ENCODE measurements at regions not wholly inside any gene's neighbourhood (a gene's known extent, or its start where the extent isn't known, plus 50 kb on each side); places are given as distances from the start of the nearest gene placed in this dataset.

GRCh38 chr14:66219886-66220285 lies 266.3 kb upstream of the CCDC196 start:
- no peaks in the 10 kb centered on the region for H3K4me1 ChIP-seq (replicated peaks)
- DNase-seq (ENCODE audit: low read depth in 1 of 2, low spot score in 2 of 2) = no peak

GRCh38 chr14:66224492-66225178 lies 261.5 kb upstream of the CCDC196 start:
- Histone ChIP-seq H3K27me3 (replicated peaks) (no peaks in the 10 kb centered on the region), H3K4me3 (no peak overlapping the region), H3K4me1 (replicated peaks) (no peaks in the 10 kb centered on the region), H3K9me3 (replicated peaks) (no peaks in the 10 kb centered on the region), H3K27ac (no peak overlapping the region), H3K36me3 (no peaks in the 10 kb centered on the region)
- DNase-seq (ENCODE audit: low read depth in 1 of 2, low spot score in 2 of 2) = no peak

More at GRCh38 chr14:66219886-66220285, 266.3 kb upstream of the CCDC196 start:
- Histone ChIP-seq H3K36me3 (no peaks in the 10 kb centered on the region), H3K4me3 (no peak overlapping the region), H3K9me3 (replicated peaks) (peaks cover 6% of the 10 kb centered on the region; the same call in 1 of the 2 replicates), H3K27me3 (replicated peaks) (no peaks in the 10 kb centered on the region), H3K27ac (no peak overlapping the region)

GRCh38 chr14:66225337-66225736 lies 260.8 kb upstream of the CCDC196 start:
- Histone ChIP-seq H3K9me3 (replicated peaks) (no peaks in the 10 kb centered on the region), H3K27ac (no peak overlapping the region)
- DNase-seq (ENCODE audit: low read depth in 1 of 2, low spot score in 2 of 2) = no peak

GRCh38 chr14:66228267-66228970 lies 257.8 kb upstream of the CCDC196 start:
- DNase-seq (ENCODE audit: low read depth in 1 of 2, low spot score in 2 of 2) = no peak
- no peak overlapping the region for H3K4me3 ChIP-seq
- H3K27me3 ChIP-seq (replicated peaks) = no peaks in the 10 kb centered on the region
- H3K9me3 ChIP-seq (replicated peaks) = no peaks in the 10 kb centered on the region
- H3K27ac ChIP-seq = no peak overlapping the region
- no peaks in the 10 kb centered on the region for H3K4me1 ChIP-seq (replicated peaks)
- no peaks in the 10 kb centered on the region for H3K36me3 ChIP-seq

More at GRCh38 chr14:66225337-66225736, 260.8 kb upstream of the CCDC196 start:
- H3K27me3 ChIP-seq (replicated peaks) = no peaks in the 10 kb centered on the region
- no peaks in the 10 kb centered on the region for H3K36me3 ChIP-seq
- no peaks in the 10 kb centered on the region for H3K4me1 ChIP-seq (replicated peaks)
- no peak overlapping the region for H3K4me3 ChIP-seq

GRCh38 chr14:66231820-66232219 lies 254.4 kb upstream of the CCDC196 start:
- no peaks in the 10 kb centered on the region for H3K9me3 ChIP-seq (replicated peaks)
- H3K4me1 ChIP-seq (replicated peaks) = no peaks in the 10 kb centered on the region
- H3K36me3 ChIP-seq = no peaks in the 10 kb centered on the region
- DNase-seq (ENCODE audit: low read depth in 1 of 2, low spot score in 2 of 2) = no peak
- H3K27ac ChIP-seq = no peak overlapping the region
- H3K27me3 ChIP-seq (replicated peaks) = no peaks in the 10 kb centered on the region
- H3K4me3 ChIP-seq = no peak overlapping the region

GRCh38 chr14:66233591-66233990 lies 252.6 kb upstream of the CCDC196 start:
- Histone ChIP-seq H3K4me3 (no peak overlapping the region), H3K9me3 (replicated peaks) (no peaks in the 10 kb centered on the region), H3K27ac (no peak overlapping the region), H3K27me3 (replicated peaks) (no peaks in the 10 kb centered on the region), H3K36me3 (no peaks in the 10 kb centered on the region), H3K4me1 (replicated peaks) (no peaks in the 10 kb centered on the region)
- no peak for DNase-seq (ENCODE audit: low read depth in 1 of 2, low spot score in 2 of 2)

- Histone ChIP-seq H3K36me3 (no peaks in the 10 kb centered on the region), H3K4me3 (no peak overlapping the region), H3K9me3 (replicated peaks) (no peaks in the 10 kb centered on the region), H3K27me3 (replicated peaks) (no peaks in the 10 kb centered on the region), H3K27ac (no peak overlapping the region), H3K4me1 (replicated peaks) (no peaks in the 10 kb centered on the region)
- no peak for DNase-seq (ENCODE audit: low read depth in 1 of 2, low spot score in 2 of 2)
Observed at GRCh38 chr14:66234411-66234810, 251.8 kb upstream of the CCDC196 start.

- H3K4me3 ChIP-seq = no peak overlapping the region
- H3K27me3 ChIP-seq (replicated peaks) = no peaks in the 10 kb centered on the region
- no peak overlapping the region for H3K27ac ChIP-seq
- no peak for DNase-seq (ENCODE audit: low read depth in 1 of 2, low spot score in 2 of 2)
- H3K36me3 ChIP-seq = no peaks in the 10 kb centered on the region
- no peaks in the 10 kb centered on the region for H3K9me3 ChIP-seq (replicated peaks)
- no peaks in the 10 kb centered on the region for H3K4me1 ChIP-seq (replicated peaks)
Observed at GRCh38 chr14:66237741-66238140, 248.4 kb upstream of the CCDC196 start.

GRCh38 chr14:66238969-66239368 lies 247.2 kb upstream of the CCDC196 start:
- H3K36me3 ChIP-seq = no peaks in the 10 kb centered on the region
- no peak for DNase-seq (ENCODE audit: low read depth in 1 of 2, low spot score in 2 of 2)
- no peaks in the 10 kb centered on the region for H3K4me1 ChIP-seq (replicated peaks)

GRCh38 chr14:66239589-66239988 lies 246.6 kb upstream of the CCDC196 start:
- no peak overlapping the region for H3K4me3 ChIP-seq
- DNase-seq (ENCODE audit: low read depth in 1 of 2, low spot score in 2 of 2) = no peak
- no peaks in the 10 kb centered on the region for H3K36me3 ChIP-seq
- H3K4me1 ChIP-seq (replicated peaks) = no peaks in the 10 kb centered on the region
- no peaks in the 10 kb centered on the region for H3K9me3 ChIP-seq (replicated peaks)
- H3K27me3 ChIP-seq (replicated peaks) = no peaks in the 10 kb centered on the region
- H3K27ac ChIP-seq = no peak overlapping the region

More at GRCh38 chr14:66238969-66239368, 247.2 kb upstream of the CCDC196 start:
- Histone ChIP-seq H3K4me3 (no peak overlapping the region), H3K27ac (no peak overlapping the region), H3K9me3 (replicated peaks) (no peaks in the 10 kb centered on the region), H3K27me3 (replicated peaks) (no peaks in the 10 kb centered on the region)

- Histone ChIP-seq H3K9me3 (replicated peaks) (no peaks in the 10 kb centered on the region), H3K27me3 (replicated peaks) (no peaks in the 10 kb centered on the region), H3K4me3 (no peak overlapping the region), H3K4me1 (replicated peaks) (no peaks in the 10 kb centered on the region), H3K36me3 (no peaks in the 10 kb centered on the region), H3K27ac (no peak overlapping the region)
- DNase-seq (ENCODE audit: low read depth in 1 of 2, low spot score in 2 of 2) = no peak
Observed at GRCh38 chr14:66240105-66240504, 246.1 kb upstream of the CCDC196 start.

- H3K4me3 ChIP-seq = no peak overlapping the region
- H3K27me3 ChIP-seq (replicated peaks) = no peaks in the 10 kb centered on the region
- no peak overlapping the region for H3K27ac ChIP-seq
- H3K36me3 ChIP-seq = no peaks in the 10 kb centered on the region
- no peaks in the 10 kb centered on the region for H3K4me1 ChIP-seq (replicated peaks)
- H3K9me3 ChIP-seq (replicated peaks) = no peaks in the 10 kb centered on the region
- no peak for DNase-seq (ENCODE audit: low read depth in 1 of 2, low spot score in 2 of 2)
Observed at GRCh38 chr14:66242001-66242400, 244.2 kb upstream of the CCDC196 start.

- Histone ChIP-seq H3K4me1 (replicated peaks) (no peaks in the 10 kb centered on the region), H3K9me3 (replicated peaks) (no peaks in the 10 kb centered on the region), H3K36me3 (no peaks in the 10 kb centered on the region), H3K27me3 (replicated peaks) (no peaks in the 10 kb centered on the region), H3K27ac (no peak overlapping the region), H3K4me3 (no peak overlapping the region)
- no peak for DNase-seq (ENCODE audit: low read depth in 1 of 2, low spot score in 2 of 2)
Observed at GRCh38 chr14:66244834-66245233, 241.3 kb upstream of the CCDC196 start.

- no peak overlapping the region for H3K4me3 ChIP-seq
- no peaks in the 10 kb centered on the region for H3K9me3 ChIP-seq (replicated peaks)
- no peaks in the 10 kb centered on the region for H3K36me3 ChIP-seq
- H3K27me3 ChIP-seq (replicated peaks) = no peaks in the 10 kb centered on the region
- H3K27ac ChIP-seq = no peak overlapping the region
- no peaks in the 10 kb centered on the region for H3K4me1 ChIP-seq (replicated peaks)
- DNase-seq (ENCODE audit: low read depth in 1 of 2, low spot score in 2 of 2) = no peak
Observed at GRCh38 chr14:66247662-66248193, 238.4 kb upstream of the CCDC196 start.

Data from SJSA1 (cell line).